Upper lobe of left lung (tissue), 4 donors: ENCODE measurements at regions not wholly inside any gene's neighbourhood (a gene's known extent, or its start where the extent isn't known, plus 50 kb on each side); places are given as distances from the start of the nearest gene placed in this dataset.

Experiments used
- CTCF ChIP-seq, 6 experiments: fragments of 450-650 bp in 4 of 6; fragments of 200-600 bp in 2 of 6; sonication (generic) in 2 of 6; IDR thresholded peaks; one replicate each; pipeline ENCODE4 v1.5.1; 2016 to 2019; ENCODE audit warnings: antibody characterized with exemption in 6 of 6
- POLR2A ChIP-seq, 4 donors: fragments of 450-650 bp; IDR thresholded peaks; one replicate each; pipeline ENCODE4 v1.5.1; 2016 to 2017; ENCODE audit warnings: antibody characterized with exemption in 4 of 4, mild to moderate bottlenecking in 2 of 4

GRCh38 chr12:131525795-131526508 lies 184.9 kb upstream of the SFSWAP start:
- TF ChIP-seq CTCF (IDR thresholded peaks at IDR 0.05), result no peak
- no peak for TF ChIP-seq POLR2A (IDR thresholded peaks at IDR 0.05)
